ENCODE measurements at regions not wholly inside any gene's neighbourhood (a gene's known extent, or its start where the extent isn't known, plus 50 kb on each side); places are given as distances from the start of the nearest gene placed in this dataset.

DNA sequence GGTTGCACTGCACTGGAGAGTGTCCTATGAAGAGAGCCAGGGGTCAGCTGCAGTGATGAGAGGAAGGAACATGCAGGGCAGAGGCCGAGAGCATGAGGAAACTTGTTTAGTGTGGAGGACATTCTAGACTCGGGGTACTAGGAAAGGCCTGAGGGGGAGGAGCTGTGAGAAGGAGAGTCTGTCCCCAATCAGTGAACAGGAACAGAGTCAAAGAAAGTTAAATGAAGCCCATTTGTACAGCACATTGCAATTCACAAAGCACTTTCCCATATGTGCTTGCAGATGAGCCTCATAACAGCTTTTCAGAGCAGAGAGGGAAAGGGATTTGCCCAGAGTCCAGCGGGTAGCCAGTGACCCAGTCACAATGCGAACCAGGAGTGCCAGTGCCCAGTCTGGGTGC, 83.4 kb downstream of the NAV1 start:
- Histone ChIP-seq H3K79me2 (ENCODE audit: insufficient read depth, low read depth, low read length) (no peaks in the 10 kb centered on the region), H3K27ac (ENCODE audit: low read depth, low read length, poor library complexity, severe bottlenecking) (no peak overlapping the region), H3K9me3 (ENCODE audit: low read length) (no peaks in the 10 kb centered on the region), H3K4me1 (ENCODE audit: insufficient read depth, low read length, poor library complexity, severe bottlenecking) (no peaks in the 10 kb centered on the region), H4K20me1 (ENCODE audit: insufficient read depth, low read length) (no peaks in the 10 kb centered on the region), H3K4me3 (ENCODE audit: low read depth, low read length, poor library complexity, severe bottlenecking) (no peak overlapping the region), H3K9me2 (ENCODE audit: insufficient read depth, low read length) (no peaks in the 10 kb centered on the region), H3K36me3 (ENCODE audit: insufficient read depth, low read length) (no peaks in the 10 kb centered on the region), H2AFZ (ENCODE audit: low read length) (no peak overlapping the region), H3K4me2 (ENCODE audit: low read length) (no peak overlapping the region)
- DNase-seq (ENCODE audit: low spot score) = no peak
- CTCF ChIA-PET (ENCODE audit: unreplicated experiment) = no interaction called here
- TF ChIP-seq EZH2phosphoT487 (IDR thresholded peaks at IDR 0.05; ENCODE audit: borderline replicate concordance, low read depth, low read length) = no peak
- TF ChIP-seq, protein P1, sequence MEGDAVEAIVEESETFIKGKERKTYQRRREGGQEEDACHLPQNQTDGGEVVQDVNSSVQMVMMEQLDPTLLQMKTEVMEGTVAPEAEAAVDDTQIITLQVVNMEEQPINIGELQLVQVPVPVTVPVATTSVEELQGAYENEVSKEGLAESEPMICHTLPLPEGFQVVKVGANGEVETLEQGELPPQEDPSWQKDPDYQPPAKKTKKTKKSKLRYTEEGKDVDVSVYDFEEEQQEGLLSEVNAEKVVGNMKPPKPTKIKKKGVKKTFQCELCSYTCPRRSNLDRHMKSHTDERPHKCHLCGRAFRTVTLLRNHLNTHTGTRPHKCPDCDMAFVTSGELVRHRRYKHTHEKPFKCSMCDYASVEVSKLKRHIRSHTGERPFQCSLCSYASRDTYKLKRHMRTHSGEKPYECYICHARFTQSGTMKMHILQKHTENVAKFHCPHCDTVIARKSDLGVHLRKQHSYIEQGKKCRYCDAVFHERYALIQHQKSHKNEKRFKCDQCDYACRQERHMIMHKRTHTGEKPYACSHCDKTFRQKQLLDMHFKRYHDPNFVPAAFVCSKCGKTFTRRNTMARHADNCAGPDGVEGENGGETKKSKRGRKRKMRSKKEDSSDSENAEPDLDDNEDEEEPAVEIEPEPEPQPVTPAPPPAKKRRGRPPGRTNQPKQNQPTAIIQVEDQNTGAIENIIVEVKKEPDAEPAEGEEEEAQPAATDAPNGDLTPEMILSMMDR (conservative IDR thresholded peaks at IDR 0.05; ENCODE audit: low read length) = no peak
- POLR2A ChIA-PET = no interaction called here
- BruUV-seq (replicated peaks) = no TSS peak
- intact Hi-C loops (cut with micrococcal nuclease; ENCODE audit: unreplicated experiment) = no loop called here

DNA sequence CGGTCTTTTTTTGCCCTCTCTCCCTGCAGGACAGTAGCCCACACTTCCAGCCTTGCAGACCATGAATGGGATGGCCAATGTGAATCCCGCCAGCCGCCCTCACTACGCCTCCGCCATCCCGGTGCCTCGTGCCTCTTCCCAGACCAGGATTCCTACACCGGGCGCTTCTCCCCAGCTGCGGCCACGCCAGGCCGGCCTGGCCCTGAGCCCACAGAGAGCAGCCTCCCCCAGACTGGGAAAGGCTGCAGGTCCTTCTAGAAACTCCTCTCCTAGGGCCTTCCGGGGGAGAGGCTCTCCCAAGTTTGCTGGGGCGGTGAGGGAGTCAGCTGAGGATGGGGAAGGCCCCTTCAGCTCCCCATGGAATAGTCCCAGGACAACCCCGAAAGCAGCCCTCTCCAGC, 83.9 kb downstream of the NAV1 start:
- CTCF ChIA-PET (ENCODE audit: unreplicated experiment) = no interaction called here
- Histone ChIP-seq H3K36me3 (ENCODE audit: insufficient read depth, low read length) (no peaks in the 10 kb centered on the region), H3K4me2 (ENCODE audit: low read length) (no peak overlapping the region), H3K4me1 (ENCODE audit: insufficient read depth, low read length, poor library complexity, severe bottlenecking) (no peaks in the 10 kb centered on the region), H3K4me3 (ENCODE audit: low read depth, low read length, poor library complexity, severe bottlenecking) (no peak overlapping the region), H3K9me3 (ENCODE audit: low read length) (no peaks in the 10 kb centered on the region), H3K9me2 (ENCODE audit: insufficient read depth, low read length) (no peaks in the 10 kb centered on the region), H4K20me1 (ENCODE audit: insufficient read depth, low read length) (no peaks in the 10 kb centered on the region), H3K27ac (ENCODE audit: low read depth, low read length, poor library complexity, severe bottlenecking) (no peak overlapping the region), H2AFZ (ENCODE audit: low read length) (no peak overlapping the region), H3K79me2 (ENCODE audit: insufficient read depth, low read depth, low read length) (no peaks in the 10 kb centered on the region)
- no TSS peak for BruUV-seq (replicated peaks)
- DNase-seq (ENCODE audit: low spot score) = no peak
- POLR2A ChIA-PET = no interaction called here
- intact Hi-C loops (cut with micrococcal nuclease; ENCODE audit: unreplicated experiment) = no loop called here
- no peak for TF ChIP-seq EZH2phosphoT487 (IDR thresholded peaks at IDR 0.05; ENCODE audit: borderline replicate concordance, low read depth, low read length)
- TF ChIP-seq, protein P1 (conservative IDR thresholded peaks at IDR 0.05; ENCODE audit: low read length) = no peak

DNA sequence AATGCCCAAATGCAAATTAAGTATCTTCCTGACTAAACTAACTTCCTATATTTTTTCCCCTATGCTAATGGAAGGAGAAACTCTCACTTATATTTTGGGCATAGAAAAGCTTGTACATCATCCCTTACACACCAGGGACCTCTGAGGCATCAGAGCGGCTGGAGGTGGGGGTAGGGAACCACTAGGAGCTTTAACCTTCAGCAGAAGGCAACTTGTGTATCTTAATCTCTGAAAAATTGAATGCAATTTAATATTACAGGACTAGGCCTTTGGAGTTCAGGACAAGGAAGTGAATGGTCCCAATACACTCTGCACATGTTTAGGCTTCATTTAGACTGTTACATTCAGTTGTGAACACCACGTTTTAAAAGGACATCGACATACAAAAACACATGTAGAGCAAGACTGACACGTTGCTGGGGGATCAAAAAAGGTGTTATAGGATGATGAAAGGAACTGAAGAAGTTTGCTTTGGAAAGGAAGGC, 85.9 kb downstream of the NAV1 start:
- no peak overlapping the region for H3K4me2 ChIP-seq (ENCODE audit: low read length)
- no peaks in the 10 kb centered on the region for H3K9me2 ChIP-seq (ENCODE audit: insufficient read depth, low read length)
- DNase-seq (ENCODE audit: low spot score) = no peak
- H3K4me3 ChIP-seq (ENCODE audit: low read depth, low read length, poor library complexity, severe bottlenecking) = no peak overlapping the region
- H3K79me2 ChIP-seq (ENCODE audit: insufficient read depth, low read depth, low read length) = no peaks in the 10 kb centered on the region
- H2AFZ ChIP-seq (ENCODE audit: low read length) = no peak overlapping the region
- no peaks in the 10 kb centered on the region for H4K20me1 ChIP-seq (ENCODE audit: insufficient read depth, low read length)
- ChIA-PET POLR2A (no interaction called here), CTCF (ENCODE audit: unreplicated experiment) (no interaction called here)
- no peaks in the 10 kb centered on the region for H3K9me3 ChIP-seq (ENCODE audit: low read length)
- intact Hi-C loops (cut with micrococcal nuclease; ENCODE audit: unreplicated experiment) = no loop called here
- H3K36me3 ChIP-seq (ENCODE audit: insufficient read depth, low read length) = no peaks in the 10 kb centered on the region
- no TSS peak for BruUV-seq (replicated peaks)
- TF ChIP-seq EZH2phosphoT487 (IDR thresholded peaks at IDR 0.05; ENCODE audit: borderline replicate concordance, low read depth, low read length) = no peak
- TF ChIP-seq, protein P1 (conservative IDR thresholded peaks at IDR 0.05; ENCODE audit: low read length) = no peak
- no peaks in the 10 kb centered on the region for H3K4me1 ChIP-seq (ENCODE audit: insufficient read depth, low read length, poor library complexity, severe bottlenecking)
- H3K27ac ChIP-seq (ENCODE audit: low read depth, low read length, poor library complexity, severe bottlenecking) = no peak overlapping the region

Data from OCI-LY7 (cell line).